Adrenal gland (tissue), 5 donors: ENCODE measurements at regions not wholly inside any gene's neighbourhood (a gene's known extent, or its start where the extent isn't known, plus 50 kb on each side); places are given as distances from the start of the nearest gene placed in this dataset.

ENCODE experiments used
- POLR2A ChIP-seq, 2 donors: fragments of 450-650 bp; IDR thresholded peaks; one replicate each; pipeline ENCODE4 v1.6.1; 2017; ENCODE audit warnings: antibody characterized with exemption in 2 of 2, mild to moderate bottlenecking in 2 of 2, moderate library complexity in 1 of 2
- TF ChIP-seq, protein P1 (sequence below), 6 experiments: fragments of 450-650 bp in 4 of 6; fragments of 200-600 bp in 2 of 6; sonication (generic) in 1 of 6; IDR thresholded peaks; 1 replicate in 5 of 6; 2 replicates in 1 of 6; pipeline versions ENCODE4 v1.5.1 to v1.8.0; 2016 to 2021; ENCODE audit warnings: antibody characterized with exemption in 6 of 6, mild to moderate bottlenecking in 2 of 6, moderate library complexity in 1 of 6
- donor health status: DM: no; HTN: no; CAD: no.

- TF ChIP-seq, protein P1, sequence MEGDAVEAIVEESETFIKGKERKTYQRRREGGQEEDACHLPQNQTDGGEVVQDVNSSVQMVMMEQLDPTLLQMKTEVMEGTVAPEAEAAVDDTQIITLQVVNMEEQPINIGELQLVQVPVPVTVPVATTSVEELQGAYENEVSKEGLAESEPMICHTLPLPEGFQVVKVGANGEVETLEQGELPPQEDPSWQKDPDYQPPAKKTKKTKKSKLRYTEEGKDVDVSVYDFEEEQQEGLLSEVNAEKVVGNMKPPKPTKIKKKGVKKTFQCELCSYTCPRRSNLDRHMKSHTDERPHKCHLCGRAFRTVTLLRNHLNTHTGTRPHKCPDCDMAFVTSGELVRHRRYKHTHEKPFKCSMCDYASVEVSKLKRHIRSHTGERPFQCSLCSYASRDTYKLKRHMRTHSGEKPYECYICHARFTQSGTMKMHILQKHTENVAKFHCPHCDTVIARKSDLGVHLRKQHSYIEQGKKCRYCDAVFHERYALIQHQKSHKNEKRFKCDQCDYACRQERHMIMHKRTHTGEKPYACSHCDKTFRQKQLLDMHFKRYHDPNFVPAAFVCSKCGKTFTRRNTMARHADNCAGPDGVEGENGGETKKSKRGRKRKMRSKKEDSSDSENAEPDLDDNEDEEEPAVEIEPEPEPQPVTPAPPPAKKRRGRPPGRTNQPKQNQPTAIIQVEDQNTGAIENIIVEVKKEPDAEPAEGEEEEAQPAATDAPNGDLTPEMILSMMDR (IDR thresholded peaks at IDR 0.05), result no peak
- TF ChIP-seq POLR2A (IDR thresholded peaks at IDR 0.05), result no peak
These were observed 123.6 kb upstream of the PPP1R26 start for GRCh38 chr9:135356021-135356420.
